ENCODE measurements at regions not wholly inside any gene's neighbourhood (a gene's known extent, or its start where the extent isn't known, plus 50 kb on each side); places are given as distances from the start of the nearest gene placed in this dataset.

DNA sequence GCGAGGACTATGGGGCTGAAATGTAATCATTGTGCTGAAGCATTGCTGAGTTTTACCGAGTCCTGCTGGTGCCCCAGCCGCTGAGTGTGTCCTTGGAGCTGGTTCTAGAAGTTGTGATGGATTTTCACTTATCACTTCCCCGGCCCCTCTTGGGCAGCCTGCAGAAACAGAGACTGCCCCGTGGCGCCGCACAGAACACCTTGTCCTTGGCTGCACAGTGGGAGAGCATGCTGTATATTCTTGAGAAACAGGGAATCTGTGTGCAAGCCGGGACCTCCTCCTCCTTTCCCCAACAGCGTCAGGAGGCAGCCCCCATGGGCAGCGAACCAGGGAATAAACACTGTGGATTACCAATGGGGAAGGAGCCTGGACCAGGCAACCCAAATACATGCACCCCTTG is 90.6 kb upstream of the RUFY1 start:
- TF ChIP-seq, protein P1, sequence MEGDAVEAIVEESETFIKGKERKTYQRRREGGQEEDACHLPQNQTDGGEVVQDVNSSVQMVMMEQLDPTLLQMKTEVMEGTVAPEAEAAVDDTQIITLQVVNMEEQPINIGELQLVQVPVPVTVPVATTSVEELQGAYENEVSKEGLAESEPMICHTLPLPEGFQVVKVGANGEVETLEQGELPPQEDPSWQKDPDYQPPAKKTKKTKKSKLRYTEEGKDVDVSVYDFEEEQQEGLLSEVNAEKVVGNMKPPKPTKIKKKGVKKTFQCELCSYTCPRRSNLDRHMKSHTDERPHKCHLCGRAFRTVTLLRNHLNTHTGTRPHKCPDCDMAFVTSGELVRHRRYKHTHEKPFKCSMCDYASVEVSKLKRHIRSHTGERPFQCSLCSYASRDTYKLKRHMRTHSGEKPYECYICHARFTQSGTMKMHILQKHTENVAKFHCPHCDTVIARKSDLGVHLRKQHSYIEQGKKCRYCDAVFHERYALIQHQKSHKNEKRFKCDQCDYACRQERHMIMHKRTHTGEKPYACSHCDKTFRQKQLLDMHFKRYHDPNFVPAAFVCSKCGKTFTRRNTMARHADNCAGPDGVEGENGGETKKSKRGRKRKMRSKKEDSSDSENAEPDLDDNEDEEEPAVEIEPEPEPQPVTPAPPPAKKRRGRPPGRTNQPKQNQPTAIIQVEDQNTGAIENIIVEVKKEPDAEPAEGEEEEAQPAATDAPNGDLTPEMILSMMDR (IDR thresholded peaks at IDR 0.05): no peak
- TF ChIP-seq POLR2A (IDR thresholded peaks at IDR 0.05): no peak

Measured in uterus (tissue), 2 donors.